Bronchial epithelial cell (primary cell): ENCODE measurements at regions not wholly inside any gene's neighbourhood (a gene's known extent, or its start where the extent isn't known, plus 50 kb on each side); places are given as distances from the start of the nearest gene placed in this dataset.
"Not testable (repeated sequence)": the region's sequence is repeated elsewhere in the genome, so short reads cannot be mapped to it uniquely, and the experiment has no call there.

Experiments used
- DNase-seq: peaks from one replicate; pipeline ENCODE4 v3.0.0-alpha.2; 2010; ENCODE audit warnings: low read depth
- FAIRE-seq: peaks from 2 replicates; lab custom pipeline; 2011; peaks lifted over from hg19 to GRCh38; lab: Jason Lieb, UNC
- H3K27me3 ChIP-seq: 2 replicates; pipeline ENCODE4 v1.5.1; 2011; ENCODE audit warnings: low read length; ENCODE audit not compliant: control insufficient read depth, insufficient read depth
- H3K36me3 ChIP-seq: 2 replicates; pipeline ENCODE4 v1.5.1; 2011; ENCODE audit warnings: low read length; ENCODE audit not compliant: control insufficient read depth, insufficient read depth
- H3K4me3 ChIP-seq: 2 replicates; pipeline ENCODE4 v1.5.1; 2011; ENCODE audit warnings: mild to moderate bottlenecking, low read depth, low read length, control low read depth
- CTCF ChIP-seq: IDR thresholded peaks from 2 replicates; pipeline ENCODE4 v1.5.1; 2011; ENCODE audit warnings: mild to moderate bottlenecking, moderate library complexity, low read length, control low read depth, inconsistent platforms; ENCODE audit not compliant: insufficient read depth, severe bottlenecking

GRCh38 chr3:127083778-127084397 is 101.0 kb downstream of the PLXNA1 start:
- Histone ChIP-seq H3K36me3 (no peaks in the 10 kb centered on the region), H3K4me3 (no peak overlapping the region), H3K27me3 (no peaks in the 10 kb centered on the region)
- DNase-seq (no peak), FAIRE-seq (peak; percentile 75)
- no peak for TF ChIP-seq CTCF

GRCh38 chr3:127084401-127084990 is 101.6 kb downstream of the PLXNA1 start:
- TF ChIP-seq CTCF = no peak
- H3K4me3 ChIP-seq = no peak overlapping the region
- FAIRE-seq = peak; percentile 66

GRCh38 chr3:127085576-127085975 is 102.7 kb downstream of the PLXNA1 start:
- no peaks in the 10 kb centered on the region for H3K27me3 ChIP-seq
- no peak for FAIRE-seq
- no peak for DNase-seq
- TF ChIP-seq CTCF = no peak
- no peak overlapping the region for H3K4me3 ChIP-seq
- no peaks in the 10 kb centered on the region for H3K36me3 ChIP-seq

More at GRCh38 chr3:127084401-127084990, 101.6 kb downstream of the PLXNA1 start:
- H3K36me3 ChIP-seq = no peaks in the 10 kb centered on the region
- DNase-seq = no peak
- H3K27me3 ChIP-seq = no peaks in the 10 kb centered on the region

- not testable (repeated sequence) for H3K4me3 ChIP-seq, DNase-seq, H3K36me3 ChIP-seq, H3K27me3 ChIP-seq
- peak; percentile 89 for FAIRE-seq
Measured at GRCh38 chr3:127086591-127086990, 103.7 kb downstream of the PLXNA1 start.

- H3K36me3 ChIP-seq = no peaks in the 10 kb centered on the region
- FAIRE-seq = no peak
- H3K27me3 ChIP-seq = no peaks in the 10 kb centered on the region
- DNase-seq = no peak
- TF ChIP-seq CTCF = no peak
- H3K4me3 ChIP-seq = no peak overlapping the region
Measured at GRCh38 chr3:127087441-127087840, 104.5 kb downstream of the PLXNA1 start.

- Histone ChIP-seq H3K4me3 (no peak overlapping the region), H3K36me3 (no peaks in the 10 kb centered on the region), H3K27me3 (no peaks in the 10 kb centered on the region)
- DNase-seq (no peak), FAIRE-seq (no peak)
- no peak for TF ChIP-seq CTCF
Measured at GRCh38 chr3:127088511-127089351, 104.2 kb upstream of the PRR23E start.
